Ammon's horn (tissue), 1 donor: ENCODE measurements at regions not wholly inside any gene's neighbourhood (a gene's known extent, or its start where the extent isn't known, plus 50 kb on each side); places are given as distances from the start of the nearest gene placed in this dataset.
"Not testable (repeated sequence)": the region's sequence is repeated elsewhere in the genome, so short reads cannot be mapped to it uniquely, and the experiment has no call there.

ENCODE experiments used
- DNase-seq: peaks from one replicate; pipeline ENCODE4 v3.0.0-alpha.2; 2016; ENCODE audit warnings: low spot score

DNA sequence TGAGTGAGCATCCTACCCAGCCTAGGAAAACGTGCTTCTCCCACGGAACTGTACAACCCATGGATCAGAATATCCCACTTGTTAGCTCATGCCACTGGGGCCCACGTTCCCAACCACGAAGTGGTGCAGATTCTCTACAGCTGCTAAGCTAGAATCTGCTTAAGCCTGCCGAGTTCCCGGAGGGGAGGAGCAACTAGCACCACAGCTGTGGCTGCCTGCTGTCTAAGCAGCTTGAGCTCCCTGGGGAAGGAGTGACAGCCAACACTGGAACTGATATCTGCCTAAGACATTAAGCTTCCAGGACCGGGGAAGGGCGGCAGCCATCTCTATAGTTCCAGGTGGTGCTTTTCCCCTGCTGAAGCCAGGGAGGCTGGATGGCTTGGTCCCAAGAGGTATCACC lies 334.7 kb upstream of the CHRM2 start:
- DNase-seq: no peak

DNA sequence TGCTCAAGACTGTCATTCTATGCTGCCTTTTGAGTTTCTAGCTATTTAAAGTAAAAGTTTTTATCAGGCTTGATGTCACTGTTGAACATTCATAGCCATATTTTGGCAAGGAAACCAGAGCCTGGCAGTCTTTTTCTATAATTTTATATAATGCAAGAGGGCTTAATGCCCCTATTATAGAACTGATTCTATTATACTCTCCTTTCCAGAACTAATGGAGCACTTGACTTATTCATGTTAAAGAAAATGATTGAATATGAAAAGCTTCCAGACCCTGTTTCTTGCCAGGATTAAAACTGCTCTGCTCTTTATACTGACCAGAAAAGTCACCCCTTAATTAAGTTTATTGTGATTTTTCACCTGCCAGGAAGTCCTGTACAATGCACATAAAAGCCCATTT lies 337.6 kb upstream of the CHRM2 start:
- DNase-seq: no peak

DNA sequence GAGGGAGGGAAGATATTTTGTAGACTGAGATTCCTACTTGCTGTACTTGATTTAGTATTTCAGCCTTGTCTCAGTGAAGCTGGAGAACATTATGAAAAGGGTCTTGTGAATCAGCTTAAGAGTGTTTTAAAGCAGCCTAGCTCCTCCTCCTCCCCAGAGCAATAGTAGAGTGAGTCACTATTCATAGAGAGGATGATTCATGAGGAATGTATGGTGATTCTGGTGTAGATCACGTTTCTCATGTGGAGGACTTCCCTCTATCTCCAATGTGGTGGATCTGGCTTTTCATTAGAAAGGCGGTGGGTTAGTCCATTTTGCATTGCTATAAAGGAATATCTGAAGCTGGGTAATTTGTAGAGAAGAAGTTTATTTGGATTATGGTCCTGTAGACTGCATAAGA lies 340.1 kb upstream of the CHRM2 start:
- DNase-seq: no peak

DNA sequence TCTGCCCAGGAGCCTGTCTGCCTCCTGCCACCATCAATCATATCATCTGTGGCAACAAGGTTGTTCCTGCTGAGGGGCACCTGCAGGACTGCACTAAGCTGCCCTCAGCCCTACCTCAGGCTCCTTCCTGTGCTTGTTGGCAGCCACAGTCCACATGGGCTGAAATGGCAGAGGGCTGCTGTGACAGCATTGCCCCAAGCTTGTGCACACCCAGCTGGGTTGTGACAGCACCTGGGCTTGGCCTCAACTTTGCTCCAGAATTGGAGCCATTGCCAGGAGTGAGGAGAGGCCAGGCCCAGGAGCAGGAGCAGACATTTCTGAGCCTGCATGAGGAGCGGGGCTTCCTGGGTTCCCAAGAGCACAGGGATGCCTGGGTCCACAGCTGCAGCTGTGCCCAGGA lies 340.9 kb upstream of the CHRM2 start:
- no peak for DNase-seq

DNA sequence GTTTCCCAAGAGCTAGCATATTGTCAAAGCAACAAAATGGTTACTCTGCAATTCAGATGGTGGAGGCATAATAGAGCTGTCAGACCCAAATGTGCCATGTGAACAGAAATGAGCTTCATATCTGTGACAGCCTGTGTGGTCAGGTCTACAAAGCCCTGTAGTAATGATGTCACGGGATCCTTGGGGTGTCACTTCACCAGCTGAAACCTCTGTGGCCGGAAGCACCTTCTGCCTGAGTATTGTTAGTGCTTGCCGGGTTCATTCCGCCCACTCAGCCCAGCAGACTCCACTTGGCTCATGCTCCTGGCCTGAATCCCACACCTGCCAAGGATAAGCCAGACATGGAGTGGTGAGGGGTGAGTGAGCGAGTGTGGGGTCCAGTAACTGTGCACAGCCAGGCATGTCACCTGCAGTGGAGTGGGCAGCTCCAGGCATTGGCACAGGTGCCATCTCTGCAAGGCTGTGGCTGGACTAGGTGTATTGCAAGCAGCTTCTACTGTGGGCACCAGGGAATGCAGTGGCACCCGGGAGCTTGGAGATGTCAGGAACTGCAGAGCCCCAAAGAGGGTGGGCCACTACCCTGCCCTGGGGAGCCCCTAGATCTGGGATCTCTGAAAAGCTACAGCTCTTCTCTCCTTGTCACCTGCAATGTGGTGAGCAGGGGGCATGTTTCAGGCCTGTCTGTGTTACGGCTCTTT lies 341.9 kb upstream of the CHRM2 start:
- no peak for DNase-seq

DNA sequence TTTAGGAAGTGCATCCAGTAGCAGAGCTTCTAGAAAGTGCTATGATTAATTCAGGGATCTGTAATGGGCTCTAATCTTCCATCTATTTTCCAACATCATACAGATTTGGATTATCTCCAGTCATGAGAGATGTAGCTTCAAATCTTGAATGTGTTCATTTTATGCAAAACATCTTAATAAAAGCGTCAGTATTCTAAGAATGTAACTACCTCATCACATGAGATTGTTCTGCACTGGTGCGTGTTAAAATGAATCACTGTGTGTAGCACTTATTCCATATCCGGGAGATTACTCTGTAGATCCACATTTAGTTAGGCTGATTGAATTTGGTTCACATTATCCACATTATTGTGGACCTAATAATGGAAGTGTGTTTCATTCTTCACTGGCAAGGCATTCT lies 344.9 kb upstream of the CHRM2 start:
- no peak for DNase-seq

DNA sequence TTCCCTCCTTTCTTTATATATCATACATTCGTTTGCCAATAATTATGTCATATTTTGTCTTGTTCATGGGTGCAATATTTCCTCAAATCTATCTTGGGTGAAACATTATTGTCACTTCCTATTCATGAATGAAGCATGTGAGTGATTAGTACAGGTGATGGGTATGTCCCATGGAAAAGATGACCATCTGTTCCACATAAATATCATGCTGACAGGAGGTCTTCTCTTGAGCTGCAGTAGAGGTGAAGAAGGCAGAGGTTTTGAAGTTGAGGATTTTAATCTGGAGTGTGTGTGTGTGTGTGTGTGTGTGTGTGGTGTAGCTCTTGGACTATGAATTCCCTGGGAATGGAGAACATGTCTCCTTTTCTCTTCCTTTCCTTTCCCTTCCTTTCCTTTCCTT lies 350.5 kb upstream of the CHRM2 start:
- no peak for DNase-seq

DNA sequence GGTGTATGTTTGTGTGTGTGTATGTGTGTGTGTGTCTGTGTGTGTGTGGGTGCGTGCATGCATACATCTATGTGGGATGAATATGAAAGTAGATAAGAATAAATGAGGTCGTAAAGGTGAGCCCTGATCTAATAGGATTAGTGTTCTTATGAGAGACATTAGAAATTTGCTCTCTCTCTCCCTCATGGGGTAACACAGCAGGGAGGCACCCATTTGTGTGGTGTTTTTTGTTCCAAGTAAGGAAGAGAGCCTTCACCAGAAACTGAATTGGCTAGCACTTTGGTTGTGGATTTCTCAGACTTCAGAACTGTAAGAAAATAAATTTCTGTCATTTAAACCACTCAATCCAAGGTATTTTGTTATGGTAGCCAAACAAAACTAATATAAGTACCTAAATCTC lies 353.7 kb upstream of the CHRM2 start:
- DNase-seq: no peak

DNA sequence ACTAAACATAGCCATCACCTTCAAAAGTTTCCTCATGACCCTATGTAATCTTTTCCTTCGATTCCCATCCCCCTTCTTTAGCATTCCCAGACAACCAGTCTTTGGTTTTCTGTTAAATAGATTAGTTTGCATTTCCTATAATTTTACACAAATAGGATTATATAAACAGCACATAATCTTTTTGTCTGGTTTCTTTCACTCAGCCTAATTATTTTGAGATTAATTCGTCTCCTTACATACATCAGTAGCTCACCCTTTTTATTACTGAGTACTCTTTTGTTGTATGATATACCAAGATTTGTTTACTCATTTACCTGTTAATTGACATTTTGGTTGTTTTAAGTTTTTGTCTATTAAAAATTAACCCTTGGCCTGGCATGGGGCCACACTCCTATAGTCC lies 354.7 kb upstream of the CHRM2 start:
- no peak for DNase-seq

DNA sequence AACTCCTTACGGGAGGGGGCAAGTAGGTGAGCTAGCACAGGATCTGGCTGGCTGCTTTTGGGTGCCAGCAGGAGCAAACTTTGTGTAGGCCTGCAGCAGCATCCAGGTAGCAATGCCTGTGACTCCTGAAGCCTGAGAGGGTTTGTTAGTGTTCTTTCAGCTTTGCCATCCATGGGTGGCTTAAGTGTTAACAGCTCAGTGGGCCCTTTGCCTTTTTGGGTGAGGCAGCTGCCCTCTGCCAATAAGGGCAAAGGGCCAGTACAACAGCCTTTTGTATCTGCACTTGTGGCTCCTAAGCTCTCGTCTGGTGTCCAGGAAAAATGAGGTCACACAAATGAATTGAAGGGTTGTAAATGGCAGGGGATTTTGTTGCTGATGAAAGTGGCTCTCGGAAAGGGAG lies 359.0 kb upstream of the CHRM2 start:
- DNase-seq: no peak

DNA sequence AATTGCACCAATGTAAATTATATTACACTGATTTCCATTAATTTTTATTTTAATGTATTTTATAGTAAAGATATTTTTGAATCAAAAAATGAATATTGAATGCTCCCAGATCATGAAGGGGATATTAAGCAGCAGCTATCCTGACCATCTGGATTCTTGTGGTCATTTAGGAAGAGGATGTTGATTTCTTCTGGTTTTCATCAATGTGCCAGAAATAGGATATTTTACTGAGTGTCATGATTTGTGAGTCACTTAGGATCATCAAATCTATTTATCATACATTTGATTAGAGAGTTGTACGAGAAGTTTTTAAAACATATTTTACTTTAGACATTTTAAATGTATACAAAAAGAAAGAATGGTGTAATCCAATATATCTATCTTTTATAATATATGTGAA lies 366.3 kb upstream of the CHRM2 start:
- no peak for DNase-seq

DNA sequence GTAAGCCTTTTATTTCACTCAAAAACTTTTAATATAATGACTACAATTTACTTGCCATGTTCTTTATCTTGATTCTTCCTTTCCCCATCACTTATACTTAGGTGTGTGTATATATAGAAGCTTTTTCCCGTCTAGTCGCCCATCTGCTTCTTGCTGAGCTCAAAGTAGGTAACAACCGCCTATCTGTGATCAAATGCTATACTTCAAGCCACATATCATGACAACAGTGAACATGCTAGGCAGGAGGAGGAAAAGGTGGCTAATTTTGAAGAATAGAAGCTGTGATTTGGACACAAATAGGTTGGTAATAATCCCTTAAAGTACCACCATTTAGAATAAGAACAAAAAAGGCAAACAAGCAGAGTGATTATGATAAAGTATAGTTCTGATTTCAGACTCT lies 367.3 kb upstream of the CHRM2 start:
- no peak for DNase-seq

DNA sequence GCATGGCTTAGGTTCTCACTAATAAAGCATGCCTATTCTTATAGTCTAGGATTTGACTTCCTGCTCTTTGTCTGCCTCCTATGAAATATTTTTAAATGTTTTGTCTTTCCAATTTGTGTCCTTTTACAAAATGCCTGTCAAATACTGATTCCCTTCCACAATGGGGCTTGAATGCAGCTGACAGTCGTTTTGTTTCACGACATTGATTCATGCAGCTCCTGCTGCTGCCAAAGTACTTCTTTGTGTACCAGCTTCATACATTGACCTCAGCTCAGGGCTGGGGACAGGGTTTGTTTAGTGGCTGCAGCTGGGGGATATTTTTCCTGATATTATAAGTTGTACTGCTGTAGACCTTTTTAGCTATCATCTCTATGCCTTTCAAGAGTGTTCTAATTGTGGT lies 371.9 kb upstream of the CHRM2 start:
- DNase-seq: peak; percentile 17

DNA sequence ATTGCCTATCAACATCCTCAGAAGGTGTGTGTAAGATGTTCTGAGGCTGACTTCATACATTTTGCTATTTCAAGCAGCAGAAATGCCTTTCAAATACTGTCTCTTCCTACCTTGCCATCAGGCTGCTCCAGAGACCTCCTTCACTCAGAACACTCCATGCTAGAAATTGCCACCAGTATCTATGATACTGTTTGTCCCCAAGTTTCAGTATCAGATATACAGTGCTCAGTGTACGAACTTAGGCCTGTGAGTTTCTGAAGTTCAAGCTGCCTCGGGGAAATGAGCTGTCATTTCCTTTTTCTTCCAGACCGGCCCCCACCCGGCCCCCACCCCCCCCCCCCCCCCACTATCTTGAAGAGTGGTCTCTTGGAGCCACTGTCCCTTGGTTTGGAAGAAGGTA lies 373.4 kb upstream of the CHRM2 start:
- DNase-seq: no peak

DNA sequence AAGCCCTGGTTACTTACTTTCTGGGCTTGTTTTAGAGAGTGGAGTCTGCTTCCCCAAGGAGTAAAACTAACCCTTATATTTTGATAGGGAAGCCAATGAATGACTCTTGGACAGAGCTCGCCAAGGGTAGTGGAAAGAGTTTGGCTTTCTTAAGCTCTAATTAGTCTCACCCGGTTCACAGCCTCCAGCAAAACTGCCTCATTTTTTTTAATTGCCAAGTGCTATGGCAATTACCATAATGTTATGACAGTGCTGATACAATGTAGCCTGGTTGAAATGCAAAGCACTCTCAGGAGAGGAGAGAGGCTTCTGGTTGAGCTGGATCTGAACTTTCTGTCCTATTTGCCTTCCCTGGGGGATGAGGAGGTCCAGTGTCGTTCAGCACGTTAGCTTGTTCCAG lies 376.1 kb upstream of the CHRM2 start:
- no peak for DNase-seq

DNA sequence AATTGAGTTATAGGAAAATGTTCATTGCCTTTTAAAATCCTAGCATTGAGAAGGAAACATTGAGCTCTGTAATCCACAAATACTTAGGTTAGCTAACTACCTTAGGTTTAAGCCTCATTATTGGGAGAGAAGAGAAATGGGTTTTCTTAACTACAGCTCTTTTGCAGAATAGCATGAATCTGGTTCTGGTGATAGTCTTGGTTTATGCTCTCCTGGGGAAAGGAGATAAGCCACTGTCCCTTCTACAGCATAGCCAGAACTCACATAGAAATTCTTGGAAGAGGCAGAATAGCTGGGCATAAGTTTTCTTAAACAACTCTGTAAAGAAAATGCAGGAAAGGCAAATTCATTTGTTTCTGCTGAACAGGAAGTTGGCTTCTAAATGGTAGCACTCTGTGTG lies 378.6 kb upstream of the CHRM2 start:
- DNase-seq: no peak

DNA sequence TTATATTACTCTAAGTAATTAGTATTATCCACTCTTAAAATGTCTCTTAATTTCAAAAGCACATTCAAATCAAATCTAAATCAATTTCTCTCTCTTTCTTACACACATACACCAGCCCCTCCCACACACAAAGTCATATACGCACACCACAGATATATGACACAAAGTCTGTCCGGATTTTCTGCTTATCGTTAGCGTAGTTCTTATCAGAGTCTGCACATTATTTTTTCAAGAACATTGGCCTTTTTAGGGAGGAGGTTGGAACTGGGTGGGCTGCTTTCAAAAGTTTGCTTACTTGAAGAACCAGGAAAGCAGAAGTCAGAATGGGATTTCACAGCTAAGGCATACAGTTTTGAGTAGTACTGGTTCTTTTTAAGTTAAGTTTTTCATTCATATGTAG lies 387.6 kb upstream of the CHRM2 start:
- no peak for DNase-seq

DNA sequence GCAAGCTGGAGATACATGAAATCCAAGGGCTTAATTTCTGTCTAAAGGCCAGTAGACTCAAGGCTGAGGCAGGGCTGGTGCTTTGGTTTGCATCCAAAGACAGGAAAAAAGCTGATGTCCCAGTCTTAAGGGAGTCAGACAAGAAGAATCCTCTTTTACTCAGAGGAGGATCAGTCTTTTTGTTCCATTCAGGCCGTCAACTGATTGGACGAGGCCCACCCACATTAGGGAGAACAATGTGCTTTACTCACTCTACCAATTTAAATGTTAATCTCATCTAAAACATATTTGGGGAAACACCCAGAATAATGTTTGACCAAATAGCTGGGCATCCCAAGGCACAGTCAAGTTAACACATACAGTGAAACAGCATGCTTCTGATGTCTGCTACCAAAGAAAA lies 388.5 kb upstream of the CHRM2 start:
- no peak for DNase-seq

DNA sequence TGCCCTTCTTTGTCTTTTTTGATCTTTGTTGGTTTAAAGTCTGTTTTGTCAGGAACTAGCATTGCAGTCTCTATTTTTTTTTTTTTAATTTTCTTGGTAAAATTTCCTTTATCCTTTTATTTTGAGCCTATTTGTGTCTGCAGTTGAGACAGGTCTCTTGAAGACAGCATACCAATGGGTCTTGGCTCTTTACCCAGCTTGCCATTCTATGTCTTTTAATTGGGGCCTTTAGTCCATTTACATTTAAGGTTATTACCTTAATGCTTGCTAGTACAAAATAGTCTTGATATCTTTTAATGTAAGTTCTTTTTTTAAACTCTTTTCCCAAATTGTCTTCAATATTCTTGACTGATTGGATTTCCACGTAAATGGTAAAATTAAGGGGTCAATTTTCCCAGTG lies 398.3 kb upstream of the CHRM2 start:
- DNase-seq: no peak

DNA sequence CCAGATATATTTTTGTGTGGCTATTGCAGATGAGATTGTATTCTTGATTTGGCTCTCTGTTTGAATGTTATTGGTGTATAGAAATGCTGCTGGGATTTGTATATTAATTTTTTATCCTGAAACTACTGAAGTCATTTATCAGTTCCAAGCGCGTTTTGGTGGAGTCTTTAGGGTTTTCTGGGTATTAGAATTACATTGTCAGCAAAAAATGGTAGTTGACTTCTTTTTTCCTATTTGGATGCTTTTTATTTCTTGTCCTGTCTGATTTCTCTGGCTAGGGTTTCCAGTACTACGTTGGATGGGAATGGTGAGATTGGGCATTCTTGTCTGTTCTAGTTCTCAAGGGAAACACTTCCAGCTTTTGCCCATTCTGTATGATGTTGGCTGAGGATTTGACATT lies 415.5 kb upstream of the CHRM2 start:
- DNase-seq: no peak

DNA sequence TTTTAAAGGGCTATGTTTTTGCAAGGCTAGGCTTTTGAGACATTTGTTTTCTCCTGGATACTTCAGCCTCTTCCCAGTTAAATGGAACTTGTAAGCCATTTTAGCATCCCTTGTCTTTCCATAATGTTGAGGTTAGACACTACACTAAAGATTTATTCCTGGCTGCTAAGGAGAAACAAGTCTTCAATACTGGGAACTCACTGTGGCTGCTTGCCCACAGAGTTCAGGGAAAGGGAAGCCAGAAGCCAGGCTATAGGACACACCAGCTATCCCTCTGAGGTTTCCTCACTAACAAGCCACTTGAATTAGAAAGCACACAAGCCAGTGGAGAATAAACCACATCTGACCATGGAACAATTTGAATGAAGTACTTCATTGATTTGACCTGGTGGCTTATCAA lies 421.7 kb upstream of the CHRM2 start:
- DNase-seq: no peak

DNA sequence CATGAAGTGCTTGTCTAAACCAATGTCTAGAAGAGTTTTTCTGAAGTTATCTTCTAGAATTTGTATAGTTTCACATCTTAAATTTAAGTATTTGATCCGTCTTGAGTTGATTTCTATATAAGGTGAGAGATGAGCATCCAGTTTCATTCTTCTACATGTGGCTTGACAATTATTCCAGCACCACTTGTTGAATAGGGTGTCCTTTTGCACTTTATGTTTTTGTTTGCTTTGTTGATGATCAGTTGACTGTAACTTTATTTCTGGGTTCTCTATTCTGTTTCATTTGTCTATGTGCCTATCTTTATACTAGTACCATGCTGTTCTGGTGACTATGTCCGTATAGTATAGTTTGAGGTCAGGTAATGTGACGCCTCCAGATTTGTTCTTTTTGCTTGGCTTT lies 426.6 kb upstream of the CHRM2 start:
- DNase-seq: no peak

DNA sequence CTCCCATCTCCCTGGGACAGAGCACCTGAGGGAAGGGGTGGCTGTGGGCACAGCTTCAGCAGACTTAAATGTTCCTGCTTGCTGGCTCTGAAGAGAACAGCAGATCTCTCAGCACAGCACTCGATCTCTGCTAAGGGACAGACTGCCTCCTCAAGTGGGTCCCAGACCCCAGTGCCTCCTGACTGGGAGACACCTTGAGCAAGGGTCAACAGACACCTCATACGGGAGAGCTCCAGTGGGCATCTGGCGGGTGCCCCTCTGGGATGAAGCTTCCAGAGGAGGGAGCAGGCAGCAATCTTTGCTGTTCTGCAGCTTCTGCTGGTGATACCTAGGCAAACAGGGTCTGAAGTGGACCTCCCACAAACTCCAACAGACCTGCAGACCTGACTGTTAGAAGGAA lies 436.7 kb upstream of the CHRM2 start:
- not testable (repeated sequence) for DNase-seq

DNA sequence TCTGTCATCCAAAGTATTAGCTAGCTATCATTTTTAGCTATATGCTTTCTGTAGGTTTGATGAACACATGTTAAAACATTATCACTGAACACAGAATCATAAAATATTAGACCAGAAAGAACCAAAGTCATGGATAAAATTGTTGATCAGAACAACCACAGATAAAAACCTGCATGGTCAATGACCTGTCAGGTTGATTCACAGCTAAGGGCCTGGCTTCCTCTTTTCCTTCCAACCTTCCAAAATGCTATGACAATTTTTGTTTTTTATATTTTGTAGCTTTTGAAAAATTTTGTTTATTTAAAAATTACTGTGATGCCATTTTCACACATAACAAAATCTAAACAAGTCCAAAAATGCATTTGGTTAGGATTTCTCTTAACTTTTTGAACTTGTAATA lies 444.4 kb upstream of the CHRM2 start:
- no peak for DNase-seq

DNA sequence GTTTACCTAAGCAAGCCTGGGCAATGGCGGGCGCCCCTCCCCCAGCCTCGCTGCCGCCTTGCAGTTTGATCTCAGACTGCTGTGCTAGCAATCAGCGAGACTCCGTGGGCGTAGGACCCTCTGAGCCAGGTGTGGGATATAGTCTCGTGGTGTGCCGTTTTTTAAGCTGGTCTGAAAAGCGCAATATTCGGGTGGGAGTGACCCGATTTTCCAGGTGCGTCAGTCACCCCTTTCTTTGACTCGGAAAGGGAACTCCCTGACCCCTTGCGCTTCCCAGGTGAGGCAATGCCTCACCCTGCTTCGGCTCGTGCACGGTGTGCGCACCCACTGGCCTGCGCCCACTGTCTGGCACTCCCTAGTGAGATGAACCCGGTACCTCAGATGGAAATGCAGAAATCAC lies 442.6 kb upstream of the MTPN start:
- not testable (repeated sequence) for DNase-seq
